WTC11 (cell line): ENCODE measurements at regions not wholly inside any gene's neighbourhood (a gene's known extent, or its start where the extent isn't known, plus 50 kb on each side); places are given as distances from the start of the nearest gene placed in this dataset.

Source experiments
- NFATC4 ChIP-seq: fragments of 250-450 bp; sonication (Bioruptor Pico); IDR thresholded peaks from 2 replicates; pipeline ENCODE4 v1.9.0; 2021; ENCODE audit warnings: mild to moderate bottlenecking
- TEAD4 ChIP-seq: sonication (generic); formaldehyde crosslinking; IDR thresholded peaks from 2 replicates; pipeline ENCODE4 v1.8.0; 2022; ENCODE audit warnings: mild to moderate bottlenecking, missing genetic modification reagents
- ZNF121 ChIP-seq: sonication (generic); formaldehyde crosslinking; IDR thresholded peaks from 2 replicates; pipeline ENCODE4 v1.8.0; 2023; ENCODE audit warnings: missing genetic modification reagents
- ZNF671 ChIP-seq: fragments of 250-450 bp; sonication (Bioruptor Pico); IDR thresholded peaks from 2 replicates; pipeline ENCODE4 v1.8.0; 2021; ENCODE audit warnings: mild to moderate bottlenecking
- TF ChIP-seq, protein P1 (sequence below): fragments of 200-600 bp; IDR thresholded peaks from 2 replicates; pipeline ENCODE4 v1.8.0; 2022; ENCODE audit warnings: antibody characterized with exemption
- TF ChIP-seq, protein P2 (sequence below): sonication (generic); formaldehyde crosslinking; IDR thresholded peaks from 2 replicates; pipeline ENCODE4 v1.8.0; 2022; ENCODE audit warnings: mild to moderate bottlenecking, missing genetic modification reagents
- TF ChIP-seq, protein P3 (sequence below): sonication (generic); formaldehyde crosslinking; IDR thresholded peaks from 2 replicates; pipeline ENCODE4 v1.8.1; 2023; ENCODE audit warnings: mild to moderate bottlenecking, missing genetic modification reagents, moderate library complexity

DNA sequence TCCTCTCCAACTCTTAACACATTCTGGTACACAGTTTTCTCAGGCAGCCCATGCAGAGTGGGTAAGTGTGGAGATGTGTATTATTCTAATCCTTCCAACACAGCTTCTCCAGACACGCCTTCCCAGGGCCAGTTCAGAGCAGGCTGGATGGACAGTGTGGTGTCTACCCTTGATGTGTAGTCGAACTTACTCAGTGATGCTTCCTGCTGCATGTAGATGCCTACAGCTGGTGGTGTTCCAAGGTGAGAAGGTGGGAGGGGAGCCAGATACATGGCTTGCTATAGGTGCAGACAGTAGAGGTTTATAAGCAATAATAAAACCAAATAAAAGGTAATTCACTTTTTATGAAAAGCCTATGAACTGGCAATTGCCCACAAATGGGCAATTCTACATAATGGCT is 104.0 kb downstream of the QRSL1 start:
- TF ChIP-seq, protein P1, sequence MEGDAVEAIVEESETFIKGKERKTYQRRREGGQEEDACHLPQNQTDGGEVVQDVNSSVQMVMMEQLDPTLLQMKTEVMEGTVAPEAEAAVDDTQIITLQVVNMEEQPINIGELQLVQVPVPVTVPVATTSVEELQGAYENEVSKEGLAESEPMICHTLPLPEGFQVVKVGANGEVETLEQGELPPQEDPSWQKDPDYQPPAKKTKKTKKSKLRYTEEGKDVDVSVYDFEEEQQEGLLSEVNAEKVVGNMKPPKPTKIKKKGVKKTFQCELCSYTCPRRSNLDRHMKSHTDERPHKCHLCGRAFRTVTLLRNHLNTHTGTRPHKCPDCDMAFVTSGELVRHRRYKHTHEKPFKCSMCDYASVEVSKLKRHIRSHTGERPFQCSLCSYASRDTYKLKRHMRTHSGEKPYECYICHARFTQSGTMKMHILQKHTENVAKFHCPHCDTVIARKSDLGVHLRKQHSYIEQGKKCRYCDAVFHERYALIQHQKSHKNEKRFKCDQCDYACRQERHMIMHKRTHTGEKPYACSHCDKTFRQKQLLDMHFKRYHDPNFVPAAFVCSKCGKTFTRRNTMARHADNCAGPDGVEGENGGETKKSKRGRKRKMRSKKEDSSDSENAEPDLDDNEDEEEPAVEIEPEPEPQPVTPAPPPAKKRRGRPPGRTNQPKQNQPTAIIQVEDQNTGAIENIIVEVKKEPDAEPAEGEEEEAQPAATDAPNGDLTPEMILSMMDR: no peak
- no peak for TF ChIP-seq ZNF121 (CRISPR knock-in tag)
- TF ChIP-seq TEAD4 (CRISPR knock-in tag): no peak
- TF ChIP-seq, protein P2, sequence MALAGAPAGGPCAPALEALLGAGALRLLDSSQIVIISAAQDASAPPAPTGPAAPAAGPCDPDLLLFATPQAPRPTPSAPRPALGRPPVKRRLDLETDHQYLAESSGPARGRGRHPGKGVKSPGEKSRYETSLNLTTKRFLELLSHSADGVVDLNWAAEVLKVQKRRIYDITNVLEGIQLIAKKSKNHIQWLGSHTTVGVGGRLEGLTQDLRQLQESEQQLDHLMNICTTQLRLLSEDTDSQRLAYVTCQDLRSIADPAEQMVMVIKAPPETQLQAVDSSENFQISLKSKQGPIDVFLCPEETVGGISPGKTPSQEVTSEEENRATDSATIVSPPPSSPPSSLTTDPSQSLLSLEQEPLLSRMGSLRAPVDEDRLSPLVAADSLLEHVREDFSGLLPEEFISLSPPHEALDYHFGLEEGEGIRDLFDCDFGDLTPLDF (CRISPR knock-in tag): no peak
- TF ChIP-seq, protein P3, sequence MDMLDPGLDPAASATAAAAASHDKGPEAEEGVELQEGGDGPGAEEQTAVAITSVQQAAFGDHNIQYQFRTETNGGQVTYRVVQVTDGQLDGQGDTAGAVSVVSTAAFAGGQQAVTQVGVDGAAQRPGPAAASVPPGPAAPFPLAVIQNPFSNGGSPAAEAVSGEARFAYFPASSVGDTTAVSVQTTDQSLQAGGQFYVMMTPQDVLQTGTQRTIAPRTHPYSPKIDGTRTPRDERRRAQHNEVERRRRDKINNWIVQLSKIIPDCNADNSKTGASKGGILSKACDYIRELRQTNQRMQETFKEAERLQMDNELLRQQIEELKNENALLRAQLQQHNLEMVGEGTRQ: no peak
- no peak for TF ChIP-seq ZNF671
- TF ChIP-seq NFATC4: no peak
